OCI-LY1 (cell line): ENCODE measurements at regions not wholly inside any gene's neighbourhood (a gene's known extent, or its start where the extent isn't known, plus 50 kb on each side); places are given as distances from the start of the nearest gene placed in this dataset.

Experiments
- EZH2 ChIP-seq: fragments of 200-600 bp; sonication (generic), shearing (Covaris generic); IDR thresholded peaks from 2 replicates; pipeline ENCODE4 v1.8.0; 2017; ENCODE audit warnings: borderline replicate concordance, mixed run types, mild to moderate bottlenecking, antibody characterized with exemption, low read length, moderate library complexity, mixed read lengths
- TF ChIP-seq, protein P1 (sequence below): fragments of 200-600 bp; sonication (generic), shearing (Covaris generic); IDR thresholded peaks from 2 replicates; pipeline ENCODE4 v1.5.1; 2017; ENCODE audit warnings: mild to moderate bottlenecking, antibody characterized with exemption, low read length, moderate library complexity, mixed read lengths

DNA sequence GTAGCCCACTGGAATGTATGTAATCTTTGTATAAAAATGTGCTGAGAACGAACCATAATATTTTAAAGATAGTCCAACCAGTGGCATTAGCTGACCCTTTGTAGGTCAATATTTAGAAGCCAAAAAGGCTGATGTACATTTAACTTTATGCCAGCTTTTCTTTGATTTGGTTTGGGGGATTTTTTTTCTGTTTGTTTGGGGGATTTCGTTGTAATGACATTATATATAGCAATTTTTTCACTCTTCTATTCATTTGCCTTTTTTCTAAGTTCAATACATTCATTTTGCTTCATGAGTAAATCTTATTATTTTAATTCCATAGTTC, 382.0 kb upstream of the NOCT start:
- TF ChIP-seq, protein P1, sequence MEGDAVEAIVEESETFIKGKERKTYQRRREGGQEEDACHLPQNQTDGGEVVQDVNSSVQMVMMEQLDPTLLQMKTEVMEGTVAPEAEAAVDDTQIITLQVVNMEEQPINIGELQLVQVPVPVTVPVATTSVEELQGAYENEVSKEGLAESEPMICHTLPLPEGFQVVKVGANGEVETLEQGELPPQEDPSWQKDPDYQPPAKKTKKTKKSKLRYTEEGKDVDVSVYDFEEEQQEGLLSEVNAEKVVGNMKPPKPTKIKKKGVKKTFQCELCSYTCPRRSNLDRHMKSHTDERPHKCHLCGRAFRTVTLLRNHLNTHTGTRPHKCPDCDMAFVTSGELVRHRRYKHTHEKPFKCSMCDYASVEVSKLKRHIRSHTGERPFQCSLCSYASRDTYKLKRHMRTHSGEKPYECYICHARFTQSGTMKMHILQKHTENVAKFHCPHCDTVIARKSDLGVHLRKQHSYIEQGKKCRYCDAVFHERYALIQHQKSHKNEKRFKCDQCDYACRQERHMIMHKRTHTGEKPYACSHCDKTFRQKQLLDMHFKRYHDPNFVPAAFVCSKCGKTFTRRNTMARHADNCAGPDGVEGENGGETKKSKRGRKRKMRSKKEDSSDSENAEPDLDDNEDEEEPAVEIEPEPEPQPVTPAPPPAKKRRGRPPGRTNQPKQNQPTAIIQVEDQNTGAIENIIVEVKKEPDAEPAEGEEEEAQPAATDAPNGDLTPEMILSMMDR: no peak
- no peak for TF ChIP-seq EZH2
